Suprapubic skin (tissue), 4 donors: ENCODE measurements at regions not wholly inside any gene's neighbourhood (a gene's known extent, or its start where the extent isn't known, plus 50 kb on each side); places are given as distances from the start of the nearest gene placed in this dataset.

Experiments used
- DNase-seq, 2 donors: peaks; one replicate each; pipeline ENCODE4 v3.0.0-alpha.2; 2019; ENCODE audit warnings: low spot score in 2 of 2
- H3K27ac ChIP-seq: fragments of 200-600 bp; sonication (generic); one replicate; pipeline ENCODE4 v1.5.1; 2019
- H3K27me3 ChIP-seq: fragments of 200-600 bp; sonication (generic); one replicate; pipeline ENCODE4 v1.5.1; 2019
- H3K36me3 ChIP-seq: fragments of 200-600 bp; sonication (generic); one replicate; pipeline ENCODE4 v1.5.1; 2019
- H3K4me1 ChIP-seq: fragments of 200-600 bp; sonication (generic); one replicate; pipeline ENCODE4 v1.5.1; 2019
- H3K4me3 ChIP-seq: fragments of 200-600 bp; sonication (generic); one replicate; pipeline ENCODE4 v1.5.1; 2019; ENCODE audit warnings: mild to moderate bottlenecking
- H3K9me3 ChIP-seq: fragments of 200-600 bp; sonication (generic); one replicate; pipeline ENCODE4 v1.5.1; 2019
- EP300 ChIP-seq: sonication (generic); formaldehyde crosslinking; IDR thresholded peaks from one replicate; pipeline ENCODE4 v1.6.1; 2017; ENCODE audit warnings: antibody characterized with exemption
- POLR2A ChIP-seq, 2 donors: fragments of 450-650 bp; IDR thresholded peaks; one replicate each; pipeline ENCODE4 v1.6.1; 2017; ENCODE audit warnings: antibody characterized with exemption in 2 of 2, mild to moderate bottlenecking in 2 of 2, moderate library complexity in 2 of 2
- POLR2AphosphoS5 ChIP-seq, 3 donors: sonication (generic); formaldehyde crosslinking; IDR thresholded peaks; one replicate each; pipeline ENCODE4 v1.6.1; 2017; ENCODE audit warnings: antibody characterized with exemption in 3 of 3
- whole genome bisulfite sequencing: methylation state at CpG from one replicate; pipeline ENCODE4 v1.1.5; 2018; 5-methylcytosine and 5-hydroxymethylcytosine counted together
- TF ChIP-seq, protein P1 (sequence below), 2 donors: fragments of 200-600 bp in 1 of 2; fragments of 450-650 bp in 1 of 2; sonication (generic) in 1 of 2; IDR thresholded peaks; one replicate each; pipeline ENCODE4 v1.5.1; 2016 to 2019; ENCODE audit warnings: antibody characterized with exemption in 2 of 2, mild to moderate bottlenecking in 1 of 2, moderate library complexity in 1 of 2

DNA sequence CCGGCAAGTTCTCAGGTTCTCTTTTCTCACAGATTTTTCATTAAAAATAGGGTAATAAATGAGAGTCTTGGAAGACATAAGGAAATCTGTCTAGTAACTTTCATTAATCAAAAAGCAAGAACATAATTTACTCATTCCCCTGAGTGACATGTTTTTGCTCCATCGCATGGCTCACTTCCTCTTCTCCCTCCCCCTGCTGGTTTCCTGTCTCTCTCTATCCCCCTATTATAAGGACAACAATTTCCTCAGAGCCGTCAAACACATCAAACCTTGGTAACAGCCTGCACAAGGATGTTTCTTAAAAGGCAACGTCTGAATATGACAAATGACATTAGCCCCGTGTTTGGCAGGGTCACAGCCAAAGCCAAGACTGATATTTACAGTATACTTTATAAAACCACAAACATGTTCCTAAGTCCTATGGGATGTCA lies 1149.6 kb downstream of the IGSF11 start:
- Histone ChIP-seq H3K36me3 (no peaks in the 10 kb centered on the region), H3K27me3 (no peaks in the 10 kb centered on the region), H3K4me1 (no peaks in the 10 kb centered on the region), H3K9me3 (no peaks in the 10 kb centered on the region), H3K27ac (no peak overlapping the region), H3K4me3 (no peak overlapping the region)
- WGBS: 17% methylated on average over 5 of the region's 5 CpGs
- DNase-seq: no peak
- TF ChIP-seq, protein P1, sequence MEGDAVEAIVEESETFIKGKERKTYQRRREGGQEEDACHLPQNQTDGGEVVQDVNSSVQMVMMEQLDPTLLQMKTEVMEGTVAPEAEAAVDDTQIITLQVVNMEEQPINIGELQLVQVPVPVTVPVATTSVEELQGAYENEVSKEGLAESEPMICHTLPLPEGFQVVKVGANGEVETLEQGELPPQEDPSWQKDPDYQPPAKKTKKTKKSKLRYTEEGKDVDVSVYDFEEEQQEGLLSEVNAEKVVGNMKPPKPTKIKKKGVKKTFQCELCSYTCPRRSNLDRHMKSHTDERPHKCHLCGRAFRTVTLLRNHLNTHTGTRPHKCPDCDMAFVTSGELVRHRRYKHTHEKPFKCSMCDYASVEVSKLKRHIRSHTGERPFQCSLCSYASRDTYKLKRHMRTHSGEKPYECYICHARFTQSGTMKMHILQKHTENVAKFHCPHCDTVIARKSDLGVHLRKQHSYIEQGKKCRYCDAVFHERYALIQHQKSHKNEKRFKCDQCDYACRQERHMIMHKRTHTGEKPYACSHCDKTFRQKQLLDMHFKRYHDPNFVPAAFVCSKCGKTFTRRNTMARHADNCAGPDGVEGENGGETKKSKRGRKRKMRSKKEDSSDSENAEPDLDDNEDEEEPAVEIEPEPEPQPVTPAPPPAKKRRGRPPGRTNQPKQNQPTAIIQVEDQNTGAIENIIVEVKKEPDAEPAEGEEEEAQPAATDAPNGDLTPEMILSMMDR (IDR thresholded peaks at IDR 0.05): no peak
- TF ChIP-seq POLR2A (IDR thresholded peaks at IDR 0.05): no peak

DNA sequence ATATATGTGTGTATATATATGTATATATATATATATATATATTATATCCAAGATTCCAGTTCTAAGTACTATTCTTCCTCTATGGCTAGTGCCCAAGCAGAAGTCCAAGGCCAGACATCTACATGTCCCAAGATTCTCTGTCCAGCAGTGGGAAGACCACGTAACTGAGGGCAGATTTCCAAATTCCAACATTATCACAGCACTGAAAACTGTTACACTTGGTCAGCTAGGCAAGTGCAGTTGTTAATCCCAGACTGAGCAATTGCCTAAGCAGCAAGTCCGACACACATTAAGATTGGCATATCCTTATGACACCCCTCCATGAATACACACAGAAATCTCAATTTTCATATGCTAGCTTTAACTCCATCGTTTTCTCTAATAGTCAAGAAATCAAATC lies 1148.5 kb downstream of the IGSF11 start:
- Histone ChIP-seq H3K36me3 (no peaks in the 10 kb centered on the region), H3K9me3 (no peaks in the 10 kb centered on the region), H3K27me3 (no peaks in the 10 kb centered on the region), H3K4me3 (no peak overlapping the region), H3K27ac (no peak overlapping the region), H3K4me1 (no peaks in the 10 kb centered on the region)
- TF ChIP-seq POLR2A (IDR thresholded peaks at IDR 0.05) (no peak), POLR2AphosphoS5 (IDR thresholded peaks at IDR 0.05) (no peak), EP300 (no peak)
- TF ChIP-seq, protein P1 (IDR thresholded peaks at IDR 0.05): no peak
- no peak for DNase-seq
- 88% methylated on average over 3 of the region's 3 CpGs for WGBS

DNA sequence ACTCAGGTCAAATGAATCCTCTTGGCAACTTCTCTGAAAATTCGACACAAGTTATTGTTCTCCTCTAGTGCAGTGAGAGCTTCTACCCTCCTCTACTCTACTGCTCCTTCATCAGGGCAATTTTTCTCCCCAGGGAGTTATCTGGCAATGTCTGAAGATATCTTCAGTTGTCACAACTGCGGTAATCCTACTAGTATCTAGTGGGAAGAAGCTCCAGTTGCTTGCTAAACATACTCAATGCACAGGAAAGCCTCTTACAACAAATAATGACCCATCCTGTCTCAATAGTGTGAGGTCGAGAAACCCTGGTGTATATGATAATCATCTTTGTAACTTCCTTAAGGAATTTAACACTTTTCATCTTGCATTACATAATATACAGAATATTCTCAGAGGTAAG lies 1147.6 kb downstream of the IGSF11 start:
- Histone ChIP-seq H3K27ac (no peak overlapping the region), H3K9me3 (no peaks in the 10 kb centered on the region), H3K4me1 (no peaks in the 10 kb centered on the region), H3K36me3 (no peaks in the 10 kb centered on the region), H3K4me3 (no peak overlapping the region), H3K27me3 (no peaks in the 10 kb centered on the region)
- 90% methylated on average over 3 of the region's 3 CpGs for WGBS
- DNase-seq: no peak
- TF ChIP-seq EP300 (no peak), POLR2AphosphoS5 (IDR thresholded peaks at IDR 0.05) (no peak), POLR2A (IDR thresholded peaks at IDR 0.05) (no peak)
- TF ChIP-seq, protein P1 (IDR thresholded peaks at IDR 0.05): no peak

DNA sequence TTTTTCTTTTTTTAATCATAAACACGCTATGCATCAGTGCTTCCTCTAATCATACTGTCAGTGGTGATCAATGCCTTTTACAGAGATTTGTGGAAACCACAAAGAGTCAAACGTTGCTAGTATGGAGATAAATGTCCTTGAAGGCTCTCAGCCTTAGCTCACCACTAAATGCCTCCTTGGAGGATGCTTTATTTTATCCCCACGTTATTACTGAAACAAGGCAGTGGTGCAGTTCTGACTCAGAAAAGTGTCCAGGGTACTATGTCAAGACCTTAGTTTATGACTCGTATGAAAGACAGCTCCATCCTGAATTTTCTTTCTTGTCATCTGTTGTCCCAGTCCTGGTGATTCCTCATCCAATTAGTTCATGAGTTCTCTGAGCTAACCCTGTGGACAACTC lies 1146.7 kb downstream of the IGSF11 start:
- Histone ChIP-seq H3K4me1 (no peaks in the 10 kb centered on the region), H3K27me3 (no peaks in the 10 kb centered on the region), H3K9me3 (no peaks in the 10 kb centered on the region), H3K27ac (no peak overlapping the region), H3K4me3 (no peak overlapping the region), H3K36me3 (no peaks in the 10 kb centered on the region)
- WGBS: 50% methylated on average over 4 of the region's 4 CpGs
- TF ChIP-seq EP300: no peak
- TF ChIP-seq, protein P1 (IDR thresholded peaks at IDR 0.05): no peak
- no peak for TF ChIP-seq POLR2A (IDR thresholded peaks at IDR 0.05)
- TF ChIP-seq POLR2AphosphoS5 (IDR thresholded peaks at IDR 0.05): no peak
- no peak for DNase-seq

DNA sequence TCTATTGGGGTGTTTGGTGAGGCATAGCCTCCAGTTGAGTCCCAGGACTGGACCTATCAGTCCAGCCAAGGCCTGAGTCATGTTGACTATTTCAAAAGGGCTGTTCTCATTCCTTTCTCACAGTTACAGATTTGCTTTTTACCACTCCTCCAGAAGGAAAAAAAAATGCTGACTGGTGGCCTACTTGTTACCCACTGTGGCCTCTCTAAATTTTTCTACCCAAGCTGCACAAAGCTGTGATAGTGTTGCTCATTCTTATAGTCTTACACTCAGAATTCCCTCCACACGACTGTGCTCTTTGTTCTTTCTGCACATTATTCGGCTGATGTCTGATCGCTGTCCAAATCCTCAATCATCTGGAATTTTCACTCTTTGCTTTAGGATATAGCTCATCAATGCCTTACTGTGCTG lies 1142.2 kb downstream of the IGSF11 start:
- Histone ChIP-seq H3K4me1 (no peaks in the 10 kb centered on the region), H3K27ac (no peak overlapping the region), H3K36me3 (no peaks in the 10 kb centered on the region), H3K4me3 (no peak overlapping the region), H3K9me3 (peaks cover under 1% of the 10 kb centered on the region), H3K27me3 (no peaks in the 10 kb centered on the region)
- no peak for TF ChIP-seq EP300
- DNase-seq: no peak
- WGBS: 37% methylated on average over 3 of the region's 3 CpGs

DNA sequence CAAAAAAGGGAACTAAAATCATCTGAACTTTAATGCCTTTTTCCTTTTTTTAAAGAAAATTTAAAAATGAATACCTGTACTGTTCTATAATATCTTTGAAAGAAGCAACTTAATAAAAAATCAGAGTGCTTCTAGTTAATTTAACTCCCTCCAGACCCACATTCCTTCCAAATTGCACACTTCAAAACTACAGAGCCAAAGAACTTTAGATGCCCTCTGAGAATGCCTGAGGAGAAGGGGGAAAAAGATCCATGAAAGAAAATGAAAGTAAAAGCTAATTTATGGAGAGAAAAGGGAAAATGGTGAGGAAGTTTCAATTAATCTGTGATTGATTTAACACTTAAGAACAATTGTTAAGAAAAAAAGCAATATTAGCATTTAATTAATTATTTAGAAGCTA lies 1141.6 kb downstream of the IGSF11 start:
- DNase-seq: no peak
- H3K27me3 ChIP-seq: no peaks in the 10 kb centered on the region
- no peak overlapping the region for H3K4me3 ChIP-seq
- TF ChIP-seq EP300: no peak
- no peak for TF ChIP-seq POLR2A (IDR thresholded peaks at IDR 0.05)
- no peak for TF ChIP-seq POLR2AphosphoS5 (IDR thresholded peaks at IDR 0.05)
- TF ChIP-seq, protein P1 (IDR thresholded peaks at IDR 0.05): no peak
- H3K36me3 ChIP-seq: no peaks in the 10 kb centered on the region
- peaks cover 6% of the 10 kb centered on the region for H3K9me3 ChIP-seq
- no peaks in the 10 kb centered on the region for H3K4me1 ChIP-seq
- no peak overlapping the region for H3K27ac ChIP-seq
